ENCODE measurements at regions not wholly inside any gene's neighbourhood (a gene's known extent, or its start where the extent isn't known, plus 50 kb on each side); places are given as distances from the start of the nearest gene placed in this dataset.

DNA sequence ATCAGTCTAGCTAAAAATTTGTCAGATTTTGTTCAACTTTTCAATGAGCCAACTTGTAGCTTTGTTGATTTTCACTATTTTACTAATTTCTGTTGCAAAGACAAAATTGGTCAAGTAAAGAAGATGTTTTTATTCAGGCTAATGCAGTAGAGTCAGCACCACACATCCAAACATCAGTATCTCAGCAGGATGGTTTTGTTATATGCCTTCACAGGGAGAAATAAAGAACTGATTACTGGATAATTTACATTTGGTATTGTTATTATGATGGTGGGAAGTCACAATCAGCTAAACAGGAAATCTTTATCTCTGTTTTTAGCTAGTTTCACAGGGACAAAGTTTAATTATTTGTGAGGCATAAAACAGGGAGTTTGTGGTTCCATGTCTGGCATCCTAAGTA, 713.4 kb downstream of the SLITRK5 start (continued):
- TF ChIP-seq, protein P1, sequence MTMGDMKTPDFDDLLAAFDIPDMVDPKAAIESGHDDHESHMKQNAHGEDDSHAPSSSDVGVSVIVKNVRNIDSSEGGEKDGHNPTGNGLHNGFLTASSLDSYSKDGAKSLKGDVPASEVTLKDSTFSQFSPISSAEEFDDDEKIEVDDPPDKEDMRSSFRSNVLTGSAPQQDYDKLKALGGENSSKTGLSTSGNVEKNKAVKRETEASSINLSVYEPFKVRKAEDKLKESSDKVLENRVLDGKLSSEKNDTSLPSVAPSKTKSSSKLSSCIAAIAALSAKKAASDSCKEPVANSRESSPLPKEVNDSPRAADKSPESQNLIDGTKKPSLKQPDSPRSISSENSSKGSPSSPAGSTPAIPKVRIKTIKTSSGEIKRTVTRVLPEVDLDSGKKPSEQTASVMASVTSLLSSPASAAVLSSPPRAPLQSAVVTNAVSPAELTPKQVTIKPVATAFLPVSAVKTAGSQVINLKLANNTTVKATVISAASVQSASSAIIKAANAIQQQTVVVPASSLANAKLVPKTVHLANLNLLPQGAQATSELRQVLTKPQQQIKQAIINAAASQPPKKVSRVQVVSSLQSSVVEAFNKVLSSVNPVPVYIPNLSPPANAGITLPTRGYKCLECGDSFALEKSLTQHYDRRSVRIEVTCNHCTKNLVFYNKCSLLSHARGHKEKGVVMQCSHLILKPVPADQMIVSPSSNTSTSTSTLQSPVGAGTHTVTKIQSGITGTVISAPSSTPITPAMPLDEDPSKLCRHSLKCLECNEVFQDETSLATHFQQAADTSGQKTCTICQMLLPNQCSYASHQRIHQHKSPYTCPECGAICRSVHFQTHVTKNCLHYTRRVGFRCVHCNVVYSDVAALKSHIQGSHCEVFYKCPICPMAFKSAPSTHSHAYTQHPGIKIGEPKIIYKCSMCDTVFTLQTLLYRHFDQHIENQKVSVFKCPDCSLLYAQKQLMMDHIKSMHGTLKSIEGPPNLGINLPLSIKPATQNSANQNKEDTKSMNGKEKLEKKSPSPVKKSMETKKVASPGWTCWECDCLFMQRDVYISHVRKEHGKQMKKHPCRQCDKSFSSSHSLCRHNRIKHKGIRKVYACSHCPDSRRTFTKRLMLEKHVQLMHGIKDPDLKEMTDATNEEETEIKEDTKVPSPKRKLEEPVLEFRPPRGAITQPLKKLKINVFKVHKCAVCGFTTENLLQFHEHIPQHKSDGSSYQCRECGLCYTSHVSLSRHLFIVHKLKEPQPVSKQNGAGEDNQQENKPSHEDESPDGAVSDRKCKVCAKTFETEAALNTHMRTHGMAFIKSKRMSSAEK (CRISPR knock-in tag; IDR thresholded peaks at IDR 0.05; ENCODE audit: borderline replicate concordance): no peak
- TF ChIP-seq, protein P2, sequence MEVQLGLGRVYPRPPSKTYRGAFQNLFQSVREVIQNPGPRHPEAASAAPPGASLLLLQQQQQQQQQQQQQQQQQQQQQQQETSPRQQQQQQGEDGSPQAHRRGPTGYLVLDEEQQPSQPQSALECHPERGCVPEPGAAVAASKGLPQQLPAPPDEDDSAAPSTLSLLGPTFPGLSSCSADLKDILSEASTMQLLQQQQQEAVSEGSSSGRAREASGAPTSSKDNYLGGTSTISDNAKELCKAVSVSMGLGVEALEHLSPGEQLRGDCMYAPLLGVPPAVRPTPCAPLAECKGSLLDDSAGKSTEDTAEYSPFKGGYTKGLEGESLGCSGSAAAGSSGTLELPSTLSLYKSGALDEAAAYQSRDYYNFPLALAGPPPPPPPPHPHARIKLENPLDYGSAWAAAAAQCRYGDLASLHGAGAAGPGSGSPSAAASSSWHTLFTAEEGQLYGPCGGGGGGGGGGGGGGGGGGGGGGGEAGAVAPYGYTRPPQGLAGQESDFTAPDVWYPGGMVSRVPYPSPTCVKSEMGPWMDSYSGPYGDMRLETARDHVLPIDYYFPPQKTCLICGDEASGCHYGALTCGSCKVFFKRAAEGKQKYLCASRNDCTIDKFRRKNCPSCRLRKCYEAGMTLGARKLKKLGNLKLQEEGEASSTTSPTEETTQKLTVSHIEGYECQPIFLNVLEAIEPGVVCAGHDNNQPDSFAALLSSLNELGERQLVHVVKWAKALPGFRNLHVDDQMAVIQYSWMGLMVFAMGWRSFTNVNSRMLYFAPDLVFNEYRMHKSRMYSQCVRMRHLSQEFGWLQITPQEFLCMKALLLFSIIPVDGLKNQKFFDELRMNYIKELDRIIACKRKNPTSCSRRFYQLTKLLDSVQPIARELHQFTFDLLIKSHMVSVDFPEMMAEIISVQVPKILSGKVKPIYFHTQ (CRISPR knock-in tag; IDR thresholded peaks at IDR 0.05): no peak
- TF ChIP-seq RORB (CRISPR knock-in tag; IDR thresholded peaks at IDR 0.05): no peak

DNA sequence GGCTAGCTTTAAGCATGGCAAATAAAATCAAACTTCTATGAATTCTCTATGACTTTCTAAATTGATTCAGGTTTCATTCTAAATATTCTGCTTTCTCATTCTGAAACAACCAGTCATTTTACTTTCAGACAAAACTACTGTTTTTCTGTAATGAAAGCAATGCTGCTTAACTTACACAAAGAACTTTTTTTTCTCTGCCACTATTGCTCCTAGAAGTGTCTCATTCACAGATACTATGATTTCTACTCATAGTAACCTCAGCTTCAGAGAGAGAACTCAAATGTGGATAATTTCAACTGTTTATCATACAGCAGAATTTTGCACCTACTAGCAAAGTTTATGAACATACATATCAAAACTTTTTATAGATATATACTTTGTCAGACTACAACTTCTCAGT, 724.6 kb downstream of the SLITRK5 start:
- ChIA-PET CTCF (no interaction called here), POLR2A (no interaction called here)
- DNase-seq (ENCODE audit: low spot score) (no peak), ATAC-seq (no peak)
- H3K36me3 Mint-ChIP-seq: no peaks in the 10 kb centered on the region
- 0 out of 2 replicates have a peak, but pooled peaks cover 3% of the 10 kb centered on the region for H3K4me1 Mint-ChIP-seq
- peaks cover 3% of the 10 kb centered on the region; the same call in 1 of the 2 replicates for H3K9me3 Mint-ChIP-seq
- H3K4me3 Mint-ChIP-seq: no peak overlapping the region
- H3K27ac Mint-ChIP-seq: no peak overlapping the region
- no peaks in the 10 kb centered on the region; the same call in 1 of the 2 replicates for H3K27me3 Mint-ChIP-seq (ENCODE audit: low read depth)
- TF ChIP-seq PRDM15 (CRISPR knock-in tag; IDR thresholded peaks at IDR 0.05) (no peak), FOXJ3 (CRISPR knock-in tag; IDR thresholded peaks at IDR 0.05; ENCODE audit: borderline replicate concordance) (no peak), TP53 (CRISPR knock-in tag; IDR thresholded peaks at IDR 0.05) (no peak), ZNF416 (CRISPR knock-in tag; IDR thresholded peaks at IDR 0.05) (no peak), TCF7 (CRISPR knock-in tag; IDR thresholded peaks at IDR 0.05; ENCODE audit: low read depth) (no peak), ATF2 (CRISPR knock-in tag; IDR thresholded peaks at IDR 0.05; ENCODE audit: borderline replicate concordance, low read depth) (no peak), MXD4 (CRISPR knock-in tag; IDR thresholded peaks at IDR 0.05; ENCODE audit: borderline replicate concordance) (no peak), ZNF317 (CRISPR knock-in tag; IDR thresholded peaks at IDR 0.05; ENCODE audit: borderline replicate concordance, low read depth) (no peak), ZNF396 (CRISPR knock-in tag; IDR thresholded peaks at IDR 0.05; ENCODE audit: borderline replicate concordance) (no peak), CREM (CRISPR knock-in tag; IDR thresholded peaks at IDR 0.05) (no peak), USF1 (CRISPR knock-in tag; IDR thresholded peaks at IDR 0.05) (no peak), ATF1 (CRISPR knock-in tag; IDR thresholded peaks at IDR 0.05) (no peak), SOX15 (CRISPR knock-in tag; IDR thresholded peaks at IDR 0.05) (no peak), SMAD4 (CRISPR knock-in tag; IDR thresholded peaks at IDR 0.05) (no peak)
- TF ChIP-seq, protein P3, sequence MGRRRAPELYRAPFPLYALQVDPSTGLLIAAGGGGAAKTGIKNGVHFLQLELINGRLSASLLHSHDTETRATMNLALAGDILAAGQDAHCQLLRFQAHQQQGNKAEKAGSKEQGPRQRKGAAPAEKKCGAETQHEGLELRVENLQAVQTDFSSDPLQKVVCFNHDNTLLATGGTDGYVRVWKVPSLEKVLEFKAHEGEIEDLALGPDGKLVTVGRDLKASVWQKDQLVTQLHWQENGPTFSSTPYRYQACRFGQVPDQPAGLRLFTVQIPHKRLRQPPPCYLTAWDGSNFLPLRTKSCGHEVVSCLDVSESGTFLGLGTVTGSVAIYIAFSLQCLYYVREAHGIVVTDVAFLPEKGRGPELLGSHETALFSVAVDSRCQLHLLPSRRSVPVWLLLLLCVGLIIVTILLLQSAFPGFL (CRISPR knock-in tag; IDR thresholded peaks at IDR 0.05; ENCODE audit: borderline replicate concordance): no peak
- TF ChIP-seq, protein P4, sequence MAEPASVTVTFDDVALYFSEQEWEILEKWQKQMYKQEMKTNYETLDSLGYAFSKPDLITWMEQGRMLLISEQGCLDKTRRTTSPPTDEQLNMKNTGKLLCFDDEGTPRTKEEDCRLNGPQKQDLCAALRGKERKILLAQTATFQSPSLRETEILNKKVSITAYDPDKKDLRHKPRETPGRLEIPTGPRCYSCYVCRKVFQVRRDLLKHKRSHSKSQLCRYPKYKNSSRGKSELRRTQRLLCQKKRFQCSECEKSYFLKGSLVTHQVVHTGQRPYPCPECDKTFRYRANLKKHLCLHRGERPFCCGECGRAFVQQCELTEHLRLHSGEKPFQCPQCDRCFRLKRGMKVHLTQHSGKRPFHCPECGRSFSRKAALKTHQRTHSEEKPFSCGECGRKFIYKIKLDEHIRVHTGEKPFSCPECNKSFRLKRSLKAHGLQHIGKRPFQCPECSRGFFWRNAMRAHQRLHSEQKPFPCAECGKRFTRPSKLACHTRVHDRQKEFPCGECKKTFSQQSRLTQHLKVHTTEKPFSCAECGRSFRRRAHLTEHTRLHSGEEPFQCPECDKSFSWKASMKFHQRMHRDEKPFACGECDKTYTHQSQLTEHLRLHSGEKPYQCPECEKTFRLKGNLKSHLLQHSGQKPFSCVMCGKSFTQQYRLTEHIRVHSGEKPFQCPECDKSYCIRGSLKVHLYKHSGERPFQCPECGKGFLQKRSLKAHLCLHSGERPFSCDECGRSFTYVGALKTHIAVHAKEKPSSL (CRISPR knock-in tag; conservative IDR thresholded peaks at IDR 0.05): no peak
